DOHH2 (cell line): ENCODE measurements at regions not wholly inside any gene's neighbourhood (a gene's known extent, or its start where the extent isn't known, plus 50 kb on each side); places are given as distances from the start of the nearest gene placed in this dataset.

Experiments used
- H3F3A ChIP-seq: fragments of 200-600 bp; sonication (generic), shearing (Covaris generic); 2 replicates; pipeline ENCODE4 v1.6.0; 2016; ENCODE audit warnings: antibody characterized with exemption, mild to moderate bottlenecking; ENCODE audit not compliant: control insufficient read depth, insufficient read depth
- H3K27ac ChIP-seq: fragments of 200-600 bp; sonication (generic); 2 replicates; pipeline ENCODE4 v1.5.1; 2014; ENCODE audit warnings: low read depth, mild to moderate bottlenecking, low read length, moderate library complexity
- H3K27me3 ChIP-seq: fragments of 200-600 bp; sonication (generic); 2 replicates; pipeline ENCODE4 v1.6.1; 2014; ENCODE audit warnings: mild to moderate bottlenecking, low read length, mixed read lengths; ENCODE audit not compliant: control insufficient read depth
- H3K36me3 ChIP-seq: fragments of 200-600 bp; sonication (generic); 2 replicates; pipeline ENCODE4 v1.6.1; 2014; ENCODE audit warnings: mild to moderate bottlenecking, low read length, moderate library complexity, mixed read lengths; ENCODE audit not compliant: control insufficient read depth
- H3K4me1 ChIP-seq: fragments of 200-600 bp; sonication (generic); 2 replicates; pipeline ENCODE4 v1.6.1; 2014; ENCODE audit warnings: mild to moderate bottlenecking, low read length, mixed read lengths; ENCODE audit not compliant: control insufficient read depth
- H3K4me2 ChIP-seq: fragments of 200-600 bp; sonication (generic); 2 replicates; pipeline ENCODE4 v1.6.0; 2014; ENCODE audit warnings: mild to moderate bottlenecking, low read length, moderate library complexity
- H3K4me3 ChIP-seq: fragments of 200-600 bp; sonication (generic); 2 replicates; pipeline ENCODE4 v1.5.1; 2014; ENCODE audit warnings: mild to moderate bottlenecking, low read length, mixed read lengths
- H3K79me2 ChIP-seq: fragments of 200-600 bp; sonication (generic); 2 replicates; pipeline ENCODE4 v1.6.1; 2014; ENCODE audit warnings: mild to moderate bottlenecking, low read length, mixed read lengths; ENCODE audit not compliant: control insufficient read depth
- H3K9me2 ChIP-seq: fragments of 200-600 bp; sonication (generic); replicated peaks from 2 replicates; pipeline ENCODE4 v1.6.1; 2014; ENCODE audit warnings: mild to moderate bottlenecking, low read length, mixed read lengths; ENCODE audit not compliant: control insufficient read depth
- H3K9me3 ChIP-seq: fragments of 200-600 bp; sonication (generic); 2 replicates; pipeline ENCODE4 v1.6.1; 2014; ENCODE audit warnings: antibody characterized with exemption, low read length, mixed read lengths; ENCODE audit not compliant: control insufficient read depth, insufficient read depth
- H4K20me1 ChIP-seq: fragments of 200-600 bp; sonication (generic); 2 replicates; pipeline ENCODE4 v1.6.0; 2014; ENCODE audit warnings: low read depth, mild to moderate bottlenecking, antibody characterized with exemption, low read length, moderate library complexity; ENCODE audit not compliant: control insufficient read depth, insufficient read depth
- EZH2phosphoT487 ChIP-seq: fragments of 200-600 bp; sonication (generic); IDR thresholded peaks from 2 replicates; pipeline ENCODE4 v1.6.1; 2017; ENCODE audit warnings: borderline replicate concordance, mild to moderate bottlenecking, antibody characterized with exemption, low read length, moderate library complexity, mixed read lengths
- TF ChIP-seq, protein P1 (sequence below): fragments of 200-600 bp; sonication (generic); IDR thresholded peaks from one replicate; pipeline ENCODE4 v1.5.1; 2014; ENCODE audit warnings: antibody characterized with exemption, mild to moderate bottlenecking, low read depth, low read length; ENCODE audit not compliant: poor library complexity, severe bottlenecking

DNA sequence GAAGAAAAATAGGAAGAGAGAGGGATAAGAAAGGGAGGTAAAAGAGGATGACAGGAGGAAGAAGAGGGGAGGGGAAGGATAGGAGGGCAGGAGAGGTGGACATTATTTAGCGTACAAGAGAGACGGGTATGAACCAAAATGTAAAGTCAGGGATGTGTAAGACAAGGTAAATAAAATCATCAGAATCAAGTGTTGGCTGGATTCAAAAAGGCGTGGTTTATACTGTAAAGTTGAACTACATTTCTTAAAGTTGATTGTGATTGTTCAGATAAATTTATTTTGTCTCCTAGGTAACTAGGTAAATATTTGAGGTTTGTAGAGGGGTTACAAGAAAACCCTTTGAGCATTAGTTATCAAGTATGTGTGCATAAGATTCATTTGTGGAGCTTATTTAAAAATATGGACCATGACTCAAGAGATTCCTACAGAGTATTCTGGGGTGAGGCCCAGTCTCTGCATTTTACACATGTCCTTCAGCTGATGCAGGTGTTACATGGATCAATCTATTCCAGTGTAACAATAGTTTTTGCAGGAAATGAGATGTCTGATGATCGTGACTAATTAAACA, 512.1 kb upstream of the MBL2 start:
- TF ChIP-seq EZH2phosphoT487, result no peak
- TF ChIP-seq, protein P1, sequence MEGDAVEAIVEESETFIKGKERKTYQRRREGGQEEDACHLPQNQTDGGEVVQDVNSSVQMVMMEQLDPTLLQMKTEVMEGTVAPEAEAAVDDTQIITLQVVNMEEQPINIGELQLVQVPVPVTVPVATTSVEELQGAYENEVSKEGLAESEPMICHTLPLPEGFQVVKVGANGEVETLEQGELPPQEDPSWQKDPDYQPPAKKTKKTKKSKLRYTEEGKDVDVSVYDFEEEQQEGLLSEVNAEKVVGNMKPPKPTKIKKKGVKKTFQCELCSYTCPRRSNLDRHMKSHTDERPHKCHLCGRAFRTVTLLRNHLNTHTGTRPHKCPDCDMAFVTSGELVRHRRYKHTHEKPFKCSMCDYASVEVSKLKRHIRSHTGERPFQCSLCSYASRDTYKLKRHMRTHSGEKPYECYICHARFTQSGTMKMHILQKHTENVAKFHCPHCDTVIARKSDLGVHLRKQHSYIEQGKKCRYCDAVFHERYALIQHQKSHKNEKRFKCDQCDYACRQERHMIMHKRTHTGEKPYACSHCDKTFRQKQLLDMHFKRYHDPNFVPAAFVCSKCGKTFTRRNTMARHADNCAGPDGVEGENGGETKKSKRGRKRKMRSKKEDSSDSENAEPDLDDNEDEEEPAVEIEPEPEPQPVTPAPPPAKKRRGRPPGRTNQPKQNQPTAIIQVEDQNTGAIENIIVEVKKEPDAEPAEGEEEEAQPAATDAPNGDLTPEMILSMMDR, result no peak
- Histone ChIP-seq H3K27me3 (no peaks in the 10 kb centered on the region), H3K9me2 (no peaks in the 10 kb centered on the region), H3K4me3 (no peak overlapping the region), H3F3A (no peaks in the 10 kb centered on the region), H4K20me1 (no peaks in the 10 kb centered on the region), H3K9me3 (no peaks in the 10 kb centered on the region), H3K27ac (no peak overlapping the region), H3K4me2 (no peak overlapping the region), H3K79me2 (no peaks in the 10 kb centered on the region), H3K36me3 (no peaks in the 10 kb centered on the region), H3K4me1 (no peaks in the 10 kb centered on the region)

DNA sequence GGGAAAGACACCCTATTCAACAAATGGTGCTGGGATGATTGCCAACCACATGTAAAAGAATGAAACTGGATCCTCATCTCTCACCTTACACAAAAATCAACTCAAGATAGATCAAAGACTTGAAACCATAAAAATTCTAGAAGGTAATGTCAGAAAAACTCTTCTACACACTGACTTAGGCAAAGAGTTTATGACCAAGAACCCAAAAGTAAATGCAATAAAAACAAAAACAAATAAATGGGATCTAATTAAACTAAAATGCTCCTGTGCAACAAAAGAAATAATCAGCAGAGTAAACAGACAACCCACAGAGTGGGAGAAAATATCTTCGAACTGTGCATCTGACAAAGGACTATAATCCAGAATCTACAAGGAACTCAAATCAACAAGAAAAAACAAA, 504.2 kb upstream of the MBL2 start:
- TF ChIP-seq EZH2phosphoT487, result no peak
- TF ChIP-seq, protein P1, result no peak
- H3K79me2 ChIP-seq, result no peaks in the 10 kb centered on the region
- H3K4me3 ChIP-seq, result no peak overlapping the region
- no peaks in the 10 kb centered on the region for H3K9me3 ChIP-seq
- no peaks in the 10 kb centered on the region for H3K27me3 ChIP-seq
- no peak overlapping the region for H3K27ac ChIP-seq
- H3K9me2 ChIP-seq, result no peaks in the 10 kb centered on the region
- H3F3A ChIP-seq, result no peaks in the 10 kb centered on the region
- no peak overlapping the region for H3K4me2 ChIP-seq
- no peaks in the 10 kb centered on the region for H3K4me1 ChIP-seq
- H4K20me1 ChIP-seq, result no peaks in the 10 kb centered on the region
- no peaks in the 10 kb centered on the region for H3K36me3 ChIP-seq

DNA sequence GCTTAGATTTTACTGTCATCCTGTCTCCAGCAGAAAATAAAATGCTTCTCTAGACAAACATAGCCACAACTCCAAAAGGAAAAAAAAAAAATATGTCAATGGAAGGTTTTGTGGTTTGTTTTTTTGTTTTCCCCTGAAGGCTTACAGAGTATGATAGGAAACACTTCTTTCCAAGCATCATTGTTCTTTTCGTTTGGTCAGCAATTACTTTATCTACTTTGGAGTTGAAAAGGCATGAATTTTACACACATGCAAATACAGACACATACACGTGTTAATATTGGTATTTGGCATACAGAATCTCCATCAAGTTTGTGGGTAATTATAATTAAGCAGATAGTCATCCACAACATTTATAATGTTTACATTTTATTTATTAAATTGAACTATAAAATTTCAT, 496.9 kb upstream of the MBL2 start:
- Histone ChIP-seq H4K20me1 (no peaks in the 10 kb centered on the region), H3K4me1 (no peaks in the 10 kb centered on the region), H3K9me3 (no peaks in the 10 kb centered on the region), H3F3A (no peaks in the 10 kb centered on the region), H3K27me3 (no peaks in the 10 kb centered on the region), H3K79me2 (no peaks in the 10 kb centered on the region), H3K9me2 (no peaks in the 10 kb centered on the region; the same call in 1 of the 2 replicates), H3K4me3 (no peak overlapping the region), H3K36me3 (no peaks in the 10 kb centered on the region), H3K4me2 (no peak overlapping the region), H3K27ac (no peak overlapping the region)
- no peak for TF ChIP-seq EZH2phosphoT487
- TF ChIP-seq, protein P1, result no peak
